ENCODE measurements at regions not wholly inside any gene's neighbourhood (a gene's known extent, or its start where the extent isn't known, plus 50 kb on each side); places are given as distances from the start of the nearest gene placed in this dataset.

GRCh38 chr10:91117505-91117904, 103.0 kb upstream of the PCGF5 start:
- H3K27ac ChIP-seq (ENCODE audit: low read depth in 1 of 3, low read length in 2 of 3), result no peak overlapping the region
- no peaks in the 10 kb centered on the region for H3K36me3 ChIP-seq (ENCODE audit: control insufficient read depth in 3 of 3, insufficient read depth in 2 of 3, low read depth in 1 of 3, low read length in 3 of 3)
- no peak for DNase-seq
- no peak overlapping the region for H3K4me3 ChIP-seq (ENCODE audit: low read depth in 1 of 3, low read length in 3 of 3)
- FAIRE-seq, result no peak
- peaks cover 0 to under 1% (median 0%) of the 10 kb centered on the region in 3 donors for H3K27me3 ChIP-seq (ENCODE audit: control insufficient read depth in 3 of 3, insufficient read depth in 3 of 3, low read length in 3 of 3)
- 73 to 84% (median 75%) methylated on average over 2 of the region's 2 CpGs for WGBS, 3 donors
- no peaks in the 10 kb centered on the region for H3K9me3 ChIP-seq (ENCODE audit: control insufficient read depth in 2 of 2, insufficient read depth in 1 of 2, low read depth in 1 of 2, low read length in 1 of 2)
- H3K4me1 ChIP-seq (ENCODE audit: control insufficient read depth in 3 of 3, insufficient read depth in 2 of 3, low read depth in 1 of 3, low read length in 2 of 3), result no peaks in the 10 kb centered on the region

GRCh38 chr10:91120348-91120747, 100.1 kb upstream of the PCGF5 start:
- no peaks in the 10 kb centered on the region for H3K9me3 ChIP-seq (ENCODE audit: control insufficient read depth in 2 of 2, insufficient read depth in 1 of 2, low read depth in 1 of 2, low read length in 1 of 2)
- DNase-seq, result no peak
- FAIRE-seq, result no peak
- H3K27ac ChIP-seq (ENCODE audit: low read depth in 1 of 3, low read length in 2 of 3), result no peak overlapping the region
- WGBS, 3 donors, result 43 to 46% (median 45%) methylated on average over 2 of the region's 2 CpGs
- peaks cover 0 to 3% (median 0%) of the 10 kb centered on the region in 3 donors for H3K27me3 ChIP-seq (ENCODE audit: control insufficient read depth in 3 of 3, insufficient read depth in 3 of 3, low read length in 3 of 3)
- no peak overlapping the region for H3K4me3 ChIP-seq (ENCODE audit: low read depth in 1 of 3, low read length in 3 of 3)
- H3K4me1 ChIP-seq (ENCODE audit: control insufficient read depth in 3 of 3, insufficient read depth in 2 of 3, low read depth in 1 of 3, low read length in 2 of 3), result no peaks in the 10 kb centered on the region
- H3K36me3 ChIP-seq (ENCODE audit: control insufficient read depth in 3 of 3, insufficient read depth in 2 of 3, low read depth in 1 of 3, low read length in 3 of 3), result no peaks in the 10 kb centered on the region

GRCh38 chr10:91123261-91123660, 97.2 kb upstream of the PCGF5 start:
- no peak for DNase-seq
- Histone ChIP-seq H3K36me3 (ENCODE audit: control insufficient read depth in 3 of 3, insufficient read depth in 2 of 3, low read depth in 1 of 3, low read length in 3 of 3) (no peaks in the 10 kb centered on the region), H3K4me1 (ENCODE audit: control insufficient read depth in 3 of 3, insufficient read depth in 2 of 3, low read depth in 1 of 3, low read length in 2 of 3) (no peaks in the 10 kb centered on the region), H3K4me3 (ENCODE audit: low read depth in 1 of 3, low read length in 3 of 3) (no peak overlapping the region), H3K27me3 (ENCODE audit: control insufficient read depth in 3 of 3, insufficient read depth in 3 of 3, low read length in 3 of 3) (peaks cover 0 to 3% (median 0%) of the 10 kb centered on the region in 3 donors), H3K27ac (ENCODE audit: low read depth in 1 of 3, low read length in 2 of 3) (no peak overlapping the region), H3K9me3 (ENCODE audit: control insufficient read depth in 2 of 2, insufficient read depth in 1 of 2, low read depth in 1 of 2, low read length in 1 of 2) (no peaks in the 10 kb centered on the region)
- WGBS, 3 donors, result 57 to 64% (median 62%) methylated on average over 5 of the region's 5 CpGs
- no peak for FAIRE-seq

GRCh38 chr10:91124016-91124415, 96.4 kb upstream of the PCGF5 start:
- no peaks in the 10 kb centered on the region for H3K9me3 ChIP-seq (ENCODE audit: control insufficient read depth in 2 of 2, insufficient read depth in 1 of 2, low read depth in 1 of 2, low read length in 1 of 2)
- FAIRE-seq (no peak), DNase-seq (no peak)
- H3K36me3 ChIP-seq (ENCODE audit: control insufficient read depth in 3 of 3, insufficient read depth in 2 of 3, low read depth in 1 of 3, low read length in 3 of 3), result no peaks in the 10 kb centered on the region
- WGBS, 3 donors, result 51 to 61% (median 56%) methylated on average over 2 of the region's 2 CpGs
- peaks cover 0 to 3% (median 0%) of the 10 kb centered on the region in 3 donors for H3K27me3 ChIP-seq (ENCODE audit: control insufficient read depth in 3 of 3, insufficient read depth in 3 of 3, low read length in 3 of 3)
- no peak overlapping the region for H3K4me3 ChIP-seq (ENCODE audit: low read depth in 1 of 3, low read length in 3 of 3)
- no peak overlapping the region for H3K27ac ChIP-seq (ENCODE audit: low read depth in 1 of 3, low read length in 2 of 3)
- H3K4me1 ChIP-seq (ENCODE audit: control insufficient read depth in 3 of 3, insufficient read depth in 2 of 3, low read depth in 1 of 3, low read length in 2 of 3), result no peaks in the 10 kb centered on the region

- no peak for FAIRE-seq
Observed at GRCh38 chr10:91126471-91126870, 94.0 kb upstream of the PCGF5 start.

GRCh38 chr10:91127341-91128082, 93.0 kb upstream of the PCGF5 start:
- H3K4me1 ChIP-seq (ENCODE audit: control insufficient read depth in 3 of 3, insufficient read depth in 2 of 3, low read depth in 1 of 3, low read length in 2 of 3), result no peaks in the 10 kb centered on the region
- H3K27ac ChIP-seq (ENCODE audit: low read depth in 1 of 3, low read length in 2 of 3), result no peak overlapping the region
- H3K36me3 ChIP-seq (ENCODE audit: control insufficient read depth in 3 of 3, insufficient read depth in 2 of 3, low read depth in 1 of 3, low read length in 3 of 3), result no peaks in the 10 kb centered on the region
- 70 to 73% (median 72%) methylated on average over 3 of the region's 3 CpGs for WGBS, 3 donors
- no peak overlapping the region for H3K4me3 ChIP-seq (ENCODE audit: low read depth in 1 of 3, low read length in 3 of 3)
- no peaks in the 10 kb centered on the region for H3K9me3 ChIP-seq (ENCODE audit: control insufficient read depth in 2 of 2, insufficient read depth in 1 of 2, low read depth in 1 of 2, low read length in 1 of 2)
- no peak for FAIRE-seq
- DNase-seq, result no peak
- peaks cover 0 to 3% (median 0%) of the 10 kb centered on the region in 3 donors for H3K27me3 ChIP-seq (ENCODE audit: control insufficient read depth in 3 of 3, insufficient read depth in 3 of 3, low read length in 3 of 3)

More at GRCh38 chr10:91126471-91126870, 94.0 kb upstream of the PCGF5 start:
- Histone ChIP-seq H3K36me3 (ENCODE audit: control insufficient read depth in 3 of 3, insufficient read depth in 2 of 3, low read depth in 1 of 3, low read length in 3 of 3) (no peaks in the 10 kb centered on the region), H3K27me3 (ENCODE audit: control insufficient read depth in 3 of 3, insufficient read depth in 3 of 3, low read length in 3 of 3) (peaks cover 0 to 3% (median 0%) of the 10 kb centered on the region in 3 donors), H3K27ac (ENCODE audit: low read depth in 1 of 3, low read length in 2 of 3) (no peak overlapping the region), H3K4me3 (ENCODE audit: low read depth in 1 of 3, low read length in 3 of 3) (no peak overlapping the region), H3K9me3 (ENCODE audit: control insufficient read depth in 2 of 2, insufficient read depth in 1 of 2, low read depth in 1 of 2, low read length in 1 of 2) (no peaks in the 10 kb centered on the region), H3K4me1 (ENCODE audit: control insufficient read depth in 3 of 3, insufficient read depth in 2 of 3, low read depth in 1 of 3, low read length in 2 of 3) (no peaks in the 10 kb centered on the region)
- DNase-seq, result no peak
- 89 to 92% (median 89%) methylated on average over 2 of the region's 2 CpGs for WGBS, 3 donors

GRCh38 chr10:91135113-91135512, 85.3 kb upstream of the PCGF5 start:
- FAIRE-seq (no peak), DNase-seq (no peak)
- no peak overlapping the region for H3K27ac ChIP-seq (ENCODE audit: low read depth in 1 of 3, low read length in 2 of 3)
- no peaks in the 10 kb centered on the region for H3K36me3 ChIP-seq (ENCODE audit: control insufficient read depth in 3 of 3, insufficient read depth in 2 of 3, low read depth in 1 of 3, low read length in 3 of 3)
- H3K9me3 ChIP-seq (ENCODE audit: control insufficient read depth in 2 of 2, insufficient read depth in 1 of 2, low read depth in 1 of 2, low read length in 1 of 2), result no peaks in the 10 kb centered on the region
- WGBS, 3 donors, result 68 to 75% (median 74%) methylated on average over 7 of the region's 7 CpGs
- no peaks in the 10 kb centered on the region for H3K4me1 ChIP-seq (ENCODE audit: control insufficient read depth in 3 of 3, insufficient read depth in 2 of 3, low read depth in 1 of 3, low read length in 2 of 3)
- peaks cover 0 to 3% (median 3%) of the 10 kb centered on the region in 3 donors for H3K27me3 ChIP-seq (ENCODE audit: control insufficient read depth in 3 of 3, insufficient read depth in 3 of 3, low read length in 3 of 3)
- H3K4me3 ChIP-seq (ENCODE audit: low read depth in 1 of 3, low read length in 3 of 3), result no peak overlapping the region

GRCh38 chr10:91137011-91137643, 83.3 kb upstream of the PCGF5 start:
- 92 to 99% (median 94%) methylated on average over 6 of the region's 6 CpGs for WGBS, 3 donors
- no peak overlapping the region for H3K4me3 ChIP-seq (ENCODE audit: low read depth in 1 of 3, low read length in 3 of 3)
- H3K9me3 ChIP-seq (ENCODE audit: control insufficient read depth in 2 of 2, insufficient read depth in 1 of 2, low read depth in 1 of 2, low read length in 1 of 2), result no peaks in the 10 kb centered on the region
- H3K27me3 ChIP-seq (ENCODE audit: control insufficient read depth in 3 of 3, insufficient read depth in 3 of 3, low read length in 3 of 3), result peaks cover 0 to 3% (median 3%) of the 10 kb centered on the region in 3 donors
- no peaks in the 10 kb centered on the region for H3K36me3 ChIP-seq (ENCODE audit: control insufficient read depth in 3 of 3, insufficient read depth in 2 of 3, low read depth in 1 of 3, low read length in 3 of 3)
- H3K27ac ChIP-seq (ENCODE audit: low read depth in 1 of 3, low read length in 2 of 3), result no peak overlapping the region
- H3K4me1 ChIP-seq (ENCODE audit: control insufficient read depth in 3 of 3, insufficient read depth in 2 of 3, low read depth in 1 of 3, low read length in 2 of 3), result no peaks in the 10 kb centered on the region
- DNase-seq (no peak), FAIRE-seq (no peak)
